MG63 (cell line): ENCODE measurements at regions not wholly inside any gene's neighbourhood (a gene's known extent, or its start where the extent isn't known, plus 50 kb on each side); places are given as distances from the start of the nearest gene placed in this dataset.

Source experiments
- DNase-seq: peaks from one replicate; pipeline ENCODE4 v3.0.0-alpha.2; 2020
- H3K27me3 ChIP-seq: fragments of 250-450 bp; sonication (Bioruptor Pico); 2 replicates; pipeline ENCODE4 v1.5.1; 2020; ENCODE audit warnings: mild to moderate bottlenecking, moderate library complexity
- H3K36me3 ChIP-seq: fragments of 250-450 bp; sonication (Bioruptor Pico); 2 replicates; pipeline ENCODE4 v1.5.1; 2020; ENCODE audit warnings: mild to moderate bottlenecking, moderate library complexity
- H3K4me3 ChIP-seq: fragments of 250-450 bp; sonication (Bioruptor Pico); 2 replicates; pipeline ENCODE4 v1.5.1; 2020; ENCODE audit warnings: mild to moderate bottlenecking, moderate library complexity
- H3K9me3 ChIP-seq: fragments of 250-450 bp; sonication (Bioruptor Pico); 2 replicates; pipeline ENCODE4 v1.5.1; 2020; ENCODE audit warnings: mild to moderate bottlenecking, moderate library complexity

- no peak overlapping the region for H3K4me3 ChIP-seq
- H3K9me3 ChIP-seq = no peaks in the 10 kb centered on the region
- DNase-seq = no peak
- no peaks in the 10 kb centered on the region; the same call in 1 of the 2 replicates for H3K27me3 ChIP-seq
- no peaks in the 10 kb centered on the region for H3K36me3 ChIP-seq
These were observed 206.0 kb upstream of the SOX9 start for GRCh38 chr17:71914812-71915211.

DNA sequence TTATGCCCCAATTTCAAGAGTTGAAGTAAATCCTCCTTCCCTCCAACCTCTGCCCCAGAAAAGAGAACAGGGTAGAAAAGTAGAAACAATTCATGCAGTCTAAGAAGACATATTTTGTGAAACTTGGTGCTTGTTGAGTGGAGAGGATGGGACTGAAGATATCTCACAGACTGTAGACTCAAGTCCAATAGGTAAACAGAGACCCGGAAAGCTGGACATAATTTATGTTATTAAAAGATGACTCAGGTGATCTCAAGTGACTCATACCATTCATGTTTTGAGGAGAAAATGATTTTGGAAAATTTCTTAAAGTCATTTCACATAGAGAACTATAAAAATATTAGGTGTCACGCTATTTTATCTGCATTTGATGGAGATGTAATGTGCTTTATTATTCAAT is 203.1 kb upstream of the SOX9 start:
- Histone ChIP-seq H3K27me3 (no peaks in the 10 kb centered on the region; the same call in 1 of the 2 replicates), H3K36me3 (no peaks in the 10 kb centered on the region), H3K4me3 (no peak overlapping the region), H3K9me3 (no peaks in the 10 kb centered on the region)
- DNase-seq = no peak

GRCh38 chr17:71919186-71919585 is 201.6 kb upstream of the SOX9 start:
- no peak overlapping the region for H3K4me3 ChIP-seq
- no peak for DNase-seq
- no peaks in the 10 kb centered on the region for H3K36me3 ChIP-seq
- no peaks in the 10 kb centered on the region for H3K9me3 ChIP-seq
- no peaks in the 10 kb centered on the region; the same call in 1 of the 2 replicates for H3K27me3 ChIP-seq

DNA sequence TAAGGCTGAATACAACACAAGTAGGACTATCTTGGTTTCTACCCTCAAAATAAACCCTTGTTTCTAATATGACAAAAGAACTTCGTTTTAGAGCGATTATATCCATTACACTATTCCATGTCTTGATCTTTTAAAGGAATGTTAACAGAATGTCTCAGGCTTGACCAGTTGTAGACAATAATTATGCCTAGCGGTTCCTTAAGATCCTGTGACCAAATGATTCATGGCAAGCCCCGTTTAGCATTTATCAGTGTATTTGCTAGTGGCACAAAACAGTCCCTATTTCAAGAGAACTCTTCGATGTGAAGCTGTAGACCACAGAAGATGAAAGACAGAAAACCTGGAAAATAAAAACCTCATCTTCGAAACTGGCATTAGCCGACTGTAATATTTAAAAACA is 200.9 kb upstream of the SOX9 start:
- no peak for DNase-seq
- no peaks in the 10 kb centered on the region for H3K36me3 ChIP-seq
- no peak overlapping the region for H3K4me3 ChIP-seq
- no peaks in the 10 kb centered on the region for H3K9me3 ChIP-seq
- no peaks in the 10 kb centered on the region for H3K27me3 ChIP-seq

DNA sequence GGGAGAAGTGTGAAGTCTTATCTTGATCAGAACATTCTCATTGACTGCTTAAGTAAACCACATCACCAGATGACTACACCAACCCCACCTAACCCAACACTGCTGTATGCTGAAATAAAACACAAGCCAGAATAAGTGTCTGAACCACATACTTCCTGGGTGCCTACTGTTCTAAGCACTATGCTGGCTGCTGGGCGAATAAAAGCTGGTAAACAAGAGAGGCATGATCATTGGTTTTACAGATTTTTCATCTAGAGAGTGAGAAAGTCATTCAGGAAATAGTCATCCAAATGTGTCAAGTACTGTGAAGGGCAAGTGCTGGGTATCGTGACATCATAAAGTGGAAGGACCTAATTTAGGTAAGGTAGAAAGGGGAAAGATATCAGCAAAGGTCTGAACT is 199.0 kb upstream of the SOX9 start:
- no peaks in the 10 kb centered on the region for H3K27me3 ChIP-seq
- H3K36me3 ChIP-seq = no peaks in the 10 kb centered on the region
- DNase-seq = no peak
- H3K9me3 ChIP-seq = no peaks in the 10 kb centered on the region
- no peak overlapping the region for H3K4me3 ChIP-seq

- Histone ChIP-seq H3K36me3 (no peaks in the 10 kb centered on the region), H3K4me3 (no peak overlapping the region), H3K9me3 (no peaks in the 10 kb centered on the region), H3K27me3 (no peaks in the 10 kb centered on the region)
- no peak for DNase-seq
These were observed 198.4 kb upstream of the SOX9 start for GRCh38 chr17:71922439-71922838.

DNA sequence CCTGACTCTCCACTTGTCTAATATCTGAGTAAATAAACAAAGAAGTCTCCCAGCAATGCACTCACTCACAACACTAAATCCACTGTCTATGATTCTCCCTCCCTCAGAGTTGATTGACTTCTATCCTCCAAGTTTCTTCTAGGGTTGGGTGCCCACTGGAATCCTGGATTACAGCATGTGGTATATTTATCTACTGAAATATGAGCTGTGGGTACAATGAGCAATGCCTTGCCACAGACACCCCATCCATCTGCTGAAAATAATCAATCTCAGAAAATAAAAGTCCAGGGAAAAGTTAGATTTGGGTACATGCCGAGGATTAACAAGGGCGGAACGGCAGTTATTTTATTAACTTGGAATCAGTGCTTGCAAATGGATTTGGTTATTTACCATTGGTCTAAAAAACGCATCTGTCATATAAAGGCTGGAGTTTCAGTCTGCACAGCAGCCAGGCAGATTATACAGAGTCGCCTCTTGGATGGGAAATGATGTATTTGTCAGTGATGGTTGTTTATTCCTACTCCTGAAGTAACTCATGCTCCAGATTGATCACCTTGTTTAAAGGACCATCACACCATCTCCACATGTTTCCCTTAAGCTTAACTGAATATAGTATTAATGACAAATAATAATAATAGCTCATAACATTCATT is 193.9 kb upstream of the SOX9 start:
- Histone ChIP-seq H3K4me3 (no peak overlapping the region), H3K36me3 (no peaks in the 10 kb centered on the region), H3K27me3 (no peaks in the 10 kb centered on the region), H3K9me3 (no peaks in the 10 kb centered on the region)
- DNase-seq = no peak

DNA sequence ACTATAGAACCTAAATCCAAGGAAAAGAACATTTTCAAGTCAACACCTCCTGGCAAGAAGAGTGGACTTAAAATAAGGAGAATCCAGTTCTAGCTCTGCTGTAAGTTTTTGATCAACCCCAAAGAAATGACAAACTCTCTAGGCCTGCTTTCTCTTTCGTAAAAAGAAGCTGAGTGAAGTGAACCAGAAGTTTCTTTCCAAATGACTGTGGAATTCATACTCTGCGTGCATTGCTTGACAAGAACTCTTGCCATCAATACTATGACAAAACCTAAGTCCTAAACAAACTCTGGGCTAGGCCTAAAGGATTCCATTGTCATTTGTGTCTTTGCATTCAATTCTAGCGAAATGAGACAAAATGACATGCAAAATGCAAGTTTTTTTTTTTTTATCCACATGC is 187.5 kb upstream of the SOX9 start:
- no peak for DNase-seq
- Histone ChIP-seq H3K36me3 (no peaks in the 10 kb centered on the region), H3K4me3 (no peak overlapping the region), H3K9me3 (no peaks in the 10 kb centered on the region), H3K27me3 (no peaks in the 10 kb centered on the region)

DNA sequence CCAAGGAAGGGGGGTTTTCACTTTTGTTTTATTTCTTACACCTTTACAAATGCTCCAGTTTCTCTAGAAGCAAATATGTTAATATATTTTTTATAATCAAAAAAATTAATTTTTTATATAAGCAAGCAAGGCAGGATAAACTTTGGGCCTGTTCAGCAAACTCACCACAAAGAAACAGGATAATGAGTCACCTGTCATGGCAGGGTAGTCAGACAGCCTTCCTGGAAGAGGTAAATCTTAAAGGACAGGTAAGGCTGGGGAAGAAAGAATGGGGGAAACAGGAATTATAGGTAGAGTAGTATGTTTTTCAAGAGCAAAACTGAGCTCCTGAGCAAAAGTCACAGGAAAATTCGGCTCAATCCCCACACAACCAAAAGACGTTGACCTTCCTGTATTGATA is 186.3 kb upstream of the SOX9 start:
- no peaks in the 10 kb centered on the region for H3K36me3 ChIP-seq
- H3K27me3 ChIP-seq = no peaks in the 10 kb centered on the region
- no peak overlapping the region for H3K4me3 ChIP-seq
- no peaks in the 10 kb centered on the region for H3K9me3 ChIP-seq
- no peak for DNase-seq

DNA sequence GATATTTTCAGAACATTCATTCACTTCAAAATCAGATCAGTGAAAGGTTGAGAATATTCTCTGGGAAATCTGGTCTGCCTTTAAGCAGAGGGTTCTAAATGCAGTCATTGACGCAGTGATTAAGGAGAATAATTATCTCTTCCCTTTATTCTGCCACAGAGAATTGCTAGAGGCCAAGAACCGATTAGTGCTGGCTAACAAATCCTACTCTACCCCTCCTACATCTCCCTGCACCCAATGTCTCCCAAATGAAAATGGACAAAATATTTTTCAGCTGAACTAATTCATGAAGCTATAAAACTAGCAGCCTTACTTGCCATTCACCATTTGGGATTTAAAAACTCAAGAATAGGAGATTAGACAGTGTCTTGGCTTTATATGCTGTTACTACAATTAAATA is 185.5 kb upstream of the SOX9 start:
- no peak for DNase-seq
- no peaks in the 10 kb centered on the region for H3K36me3 ChIP-seq
- H3K27me3 ChIP-seq = no peaks in the 10 kb centered on the region
- no peak overlapping the region for H3K4me3 ChIP-seq
- H3K9me3 ChIP-seq = no peaks in the 10 kb centered on the region

DNA sequence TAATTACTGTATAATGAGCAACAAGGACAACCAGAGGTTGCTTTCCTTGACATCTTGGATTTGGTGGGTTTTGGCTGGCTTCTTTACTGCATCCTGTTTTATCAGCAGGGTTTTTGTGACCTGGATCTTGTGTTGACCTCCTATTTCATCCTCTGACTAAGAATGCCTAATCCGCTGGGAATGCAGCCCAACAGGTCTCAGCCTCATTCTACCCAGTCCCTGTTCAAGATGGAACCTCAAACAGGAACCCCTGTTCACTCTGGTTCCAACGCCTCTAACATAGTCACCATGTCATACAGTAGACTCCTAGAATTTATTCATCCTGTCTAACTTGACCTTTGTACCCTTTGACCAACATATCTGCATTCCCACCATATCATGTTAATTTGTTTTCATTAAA is 183.8 kb upstream of the SOX9 start:
- no peaks in the 10 kb centered on the region for H3K36me3 ChIP-seq
- no peaks in the 10 kb centered on the region for H3K9me3 ChIP-seq
- H3K4me3 ChIP-seq = no peak overlapping the region
- no peaks in the 10 kb centered on the region for H3K27me3 ChIP-seq
- DNase-seq = no peak

- no peaks in the 10 kb centered on the region for H3K27me3 ChIP-seq
- H3K9me3 ChIP-seq = no peaks in the 10 kb centered on the region
- DNase-seq = no peak
- H3K36me3 ChIP-seq = no peaks in the 10 kb centered on the region
- no peak overlapping the region for H3K4me3 ChIP-seq
These were observed 182.9 kb upstream of the SOX9 start for GRCh38 chr17:71937914-71938313.

DNA sequence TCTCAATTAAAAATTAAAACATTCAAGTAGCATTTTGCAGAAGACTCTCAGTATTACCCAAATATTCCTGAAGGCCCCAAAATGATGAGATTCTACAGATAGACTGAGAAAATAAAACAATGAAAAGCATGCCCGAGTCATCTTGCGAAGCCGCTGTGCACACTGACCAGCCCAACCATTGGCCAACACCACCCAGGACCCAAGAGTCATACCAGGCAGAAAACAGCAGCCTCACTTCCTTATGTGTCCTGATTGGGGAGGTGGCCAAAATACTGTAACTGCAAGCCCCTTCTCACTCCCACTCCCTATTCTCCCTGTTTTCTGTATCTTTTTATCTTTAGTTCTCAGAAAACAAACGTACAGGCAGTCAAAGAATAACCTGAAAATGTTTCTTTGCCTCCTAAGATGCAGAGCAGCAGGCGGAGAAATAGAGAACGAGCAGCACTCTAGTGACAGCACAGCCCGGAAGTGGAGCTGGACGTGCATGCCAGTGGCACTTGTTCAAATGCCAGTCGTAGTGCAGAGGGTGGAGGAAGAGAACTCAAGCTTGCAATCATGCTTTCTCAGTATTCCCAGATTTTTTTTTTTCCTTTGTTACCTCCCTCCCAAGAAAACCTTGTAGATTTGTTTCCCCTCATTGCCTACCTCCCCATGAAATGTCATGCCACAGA is 182.3 kb upstream of the SOX9 start:
- Histone ChIP-seq H3K27me3 (no peaks in the 10 kb centered on the region), H3K4me3 (no peak overlapping the region), H3K36me3 (no peaks in the 10 kb centered on the region)

DNA sequence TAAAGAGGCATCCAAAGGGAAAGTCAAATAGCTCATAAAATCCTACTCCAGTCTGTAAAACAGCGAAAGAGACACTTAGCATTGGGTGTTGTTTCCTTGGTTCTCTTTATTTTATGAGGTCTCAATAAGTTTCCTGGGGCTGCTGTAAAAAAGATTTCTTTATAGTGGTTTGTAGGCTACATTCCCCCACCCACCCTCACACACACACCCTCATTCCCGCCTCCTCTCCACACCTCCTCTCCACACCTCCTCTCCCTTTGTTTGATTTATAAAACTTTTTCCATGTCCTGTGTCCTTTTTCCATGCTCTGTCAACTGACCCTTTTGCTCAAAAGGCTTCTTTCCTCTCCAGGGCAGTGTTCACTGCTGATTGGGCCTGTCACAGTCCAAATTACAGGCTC is 178.9 kb upstream of the SOX9 start:
- Histone ChIP-seq H3K4me3 (no peak overlapping the region), H3K9me3 (no peaks in the 10 kb centered on the region; the same call in 1 of the 2 replicates), H3K36me3 (no peaks in the 10 kb centered on the region), H3K27me3 (no peaks in the 10 kb centered on the region)
- DNase-seq = no peak

More for the DNA sequence above, 182.3 kb upstream of the SOX9 start:
- no peaks in the 10 kb centered on the region for H3K9me3 ChIP-seq
- DNase-seq = no peak

GRCh38 chr17:71942626-71943025 is 178.2 kb upstream of the SOX9 start:
- no peak for DNase-seq
- no peaks in the 10 kb centered on the region for H3K36me3 ChIP-seq
- H3K4me3 ChIP-seq = no peak overlapping the region

GRCh38 chr17:71948703-71949422 is 172.0 kb upstream of the SOX9 start:
- Histone ChIP-seq H3K36me3 (no peaks in the 10 kb centered on the region), H3K27me3 (no peaks in the 10 kb centered on the region; the same call in 1 of the 2 replicates), H3K4me3 (no peak overlapping the region), H3K9me3 (no peaks in the 10 kb centered on the region; the same call in 1 of the 2 replicates)
- DNase-seq = no peak

More at GRCh38 chr17:71942626-71943025, 178.2 kb upstream of the SOX9 start:
- H3K9me3 ChIP-seq = no peaks in the 10 kb centered on the region; the same call in 1 of the 2 replicates
- H3K27me3 ChIP-seq = no peaks in the 10 kb centered on the region

DNA sequence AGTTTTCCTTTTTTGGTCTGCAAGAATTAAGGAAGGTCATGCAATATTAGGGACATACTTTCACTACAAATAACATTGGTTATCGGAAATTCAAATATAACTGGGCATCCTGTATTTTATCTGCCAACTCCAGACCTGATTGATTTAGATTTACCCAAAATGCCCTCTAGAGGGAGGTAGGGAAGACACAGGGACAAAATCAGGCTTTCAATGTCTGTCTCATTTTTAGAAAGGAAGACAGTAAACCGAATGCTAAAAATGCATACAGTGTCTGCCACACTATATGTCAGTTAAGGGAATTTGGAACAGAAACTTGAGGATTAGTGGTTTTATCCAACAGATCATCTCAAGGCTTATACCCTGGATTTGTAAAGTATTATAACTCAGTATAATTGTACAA is 161.7 kb upstream of the SOX9 start:
- 0 out of 2 replicates have a peak, but pooled peaks cover 3% of the 10 kb centered on the region for H3K27me3 ChIP-seq
- no peaks in the 10 kb centered on the region for H3K36me3 ChIP-seq
- no peaks in the 10 kb centered on the region for H3K9me3 ChIP-seq
- DNase-seq = no peak
- H3K4me3 ChIP-seq = no peak overlapping the region
